Epithelial cell of esophagus (primary cell): ENCODE measurements at regions not wholly inside any gene's neighbourhood (a gene's known extent, or its start where the extent isn't known, plus 50 kb on each side); places are given as distances from the start of the nearest gene placed in this dataset.

ENCODE experiments used
- DNase-seq: peaks from one replicate; pipeline ENCODE4 v3.0.0; 2010; ENCODE audit warnings: low read depth
- H3K4me3 ChIP-seq: 2 replicates; pipeline ENCODE4 v1.5.1; 2011; ENCODE audit warnings: mild to moderate bottlenecking, low read length, control low read depth
- CTCF ChIP-seq: IDR thresholded peaks from 2 replicates; pipeline ENCODE4 v1.5.1; 2011; ENCODE audit warnings: low read depth, mild to moderate bottlenecking, low read length, control low read depth, inconsistent platforms; ENCODE audit not compliant: insufficient read depth; ENCODE audit errors: missing control alignments

GRCh38 chr6:8361259-8361658 lies 74.1 kb downstream of the SLC35B3 start:
- TF ChIP-seq CTCF: no peak

GRCh38 chr6:8352966-8353340 lies 82.4 kb downstream of the SLC35B3 start:
- H3K4me3 ChIP-seq: no peak overlapping the region
- no peak for TF ChIP-seq CTCF
- no peak for DNase-seq

More at GRCh38 chr6:8361259-8361658, 74.1 kb downstream of the SLC35B3 start:
- no peak for DNase-seq
- H3K4me3 ChIP-seq: no peak overlapping the region

GRCh38 chr6:8352335-8352965 lies 82.9 kb downstream of the SLC35B3 start:
- H3K4me3 ChIP-seq: no peak overlapping the region
- DNase-seq: no peak
- TF ChIP-seq CTCF: no peak

GRCh38 chr6:8343600-8343999 lies 91.7 kb downstream of the SLC35B3 start:
- TF ChIP-seq CTCF: no peak
- DNase-seq: no peak
- H3K4me3 ChIP-seq: no peak overlapping the region

GRCh38 chr6:8342241-8342819 lies 93.0 kb downstream of the SLC35B3 start:
- H3K4me3 ChIP-seq: no peak overlapping the region
- no peak for TF ChIP-seq CTCF
- DNase-seq: no peak

- no peak for DNase-seq
- H3K4me3 ChIP-seq: no peak overlapping the region
- no peak for TF ChIP-seq CTCF
These were observed 98.2 kb downstream of the SLC35B3 start for GRCh38 chr6:8337147-8337546.
